Tibial nerve (tissue), 4 donors: ENCODE measurements at regions not wholly inside any gene's neighbourhood (a gene's known extent, or its start where the extent isn't known, plus 50 kb on each side); places are given as distances from the start of the nearest gene placed in this dataset.

ENCODE experiments used
- EP300 ChIP-seq, 2 donors: sonication (generic); formaldehyde crosslinking; IDR thresholded peaks; one replicate each; pipeline ENCODE4 v1.6.1; 2017; ENCODE audit warnings: antibody characterized with exemption in 2 of 2, mild to moderate bottlenecking in 1 of 2
- POLR2A ChIP-seq, 2 donors: fragments of 450-650 bp; IDR thresholded peaks; one replicate each; pipeline ENCODE4 v1.6.1; 2017; ENCODE audit warnings: antibody characterized with exemption in 2 of 2, mild to moderate bottlenecking in 2 of 2, moderate library complexity in 2 of 2
- TF ChIP-seq, protein P1 (sequence below), 5 experiments: fragments of 200-600 bp in 3 of 5; fragments of 450-650 bp in 2 of 5; sonication (generic) in 3 of 5; IDR thresholded peaks; one replicate each; pipeline ENCODE4 v1.5.1; 2016 to 2019; ENCODE audit warnings: antibody characterized with exemption in 5 of 5, mild to moderate bottlenecking in 3 of 5, moderate library complexity in 2 of 5

GRCh38 chr5:77910602-77911188 is 134.6 kb upstream of the TBCA start:
- no peak for TF ChIP-seq POLR2A (IDR thresholded peaks at IDR 0.05)
- TF ChIP-seq, protein P1, sequence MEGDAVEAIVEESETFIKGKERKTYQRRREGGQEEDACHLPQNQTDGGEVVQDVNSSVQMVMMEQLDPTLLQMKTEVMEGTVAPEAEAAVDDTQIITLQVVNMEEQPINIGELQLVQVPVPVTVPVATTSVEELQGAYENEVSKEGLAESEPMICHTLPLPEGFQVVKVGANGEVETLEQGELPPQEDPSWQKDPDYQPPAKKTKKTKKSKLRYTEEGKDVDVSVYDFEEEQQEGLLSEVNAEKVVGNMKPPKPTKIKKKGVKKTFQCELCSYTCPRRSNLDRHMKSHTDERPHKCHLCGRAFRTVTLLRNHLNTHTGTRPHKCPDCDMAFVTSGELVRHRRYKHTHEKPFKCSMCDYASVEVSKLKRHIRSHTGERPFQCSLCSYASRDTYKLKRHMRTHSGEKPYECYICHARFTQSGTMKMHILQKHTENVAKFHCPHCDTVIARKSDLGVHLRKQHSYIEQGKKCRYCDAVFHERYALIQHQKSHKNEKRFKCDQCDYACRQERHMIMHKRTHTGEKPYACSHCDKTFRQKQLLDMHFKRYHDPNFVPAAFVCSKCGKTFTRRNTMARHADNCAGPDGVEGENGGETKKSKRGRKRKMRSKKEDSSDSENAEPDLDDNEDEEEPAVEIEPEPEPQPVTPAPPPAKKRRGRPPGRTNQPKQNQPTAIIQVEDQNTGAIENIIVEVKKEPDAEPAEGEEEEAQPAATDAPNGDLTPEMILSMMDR (IDR thresholded peaks at IDR 0.05): no peak
- no peak for TF ChIP-seq EP300 (IDR thresholded peaks at IDR 0.05)
